ENCODE measurements at regions not wholly inside any gene's neighbourhood (a gene's known extent, or its start where the extent isn't known, plus 50 kb on each side); places are given as distances from the start of the nearest gene placed in this dataset.

- peak; percentile 97 for TF ChIP-seq SOX6 (IDR thresholded peaks at IDR 0.05)
- peak; percentile 75; the same call in 1 of the 2 replicates for TF ChIP-seq PML (IDR thresholded peaks at IDR 0.05; ENCODE audit: low read length)
- TF ChIP-seq POLR2H (tag; IDR thresholded peaks at IDR 0.05; ENCODE audit: low read depth): no peak
- no peak for TF ChIP-seq MCM2 (IDR thresholded peaks at IDR 0.05; ENCODE audit: low read depth)
Observed at GRCh38 chr1:191582169-191582568, 576.1 kb upstream of the RGS18 start (continued).

DNA sequence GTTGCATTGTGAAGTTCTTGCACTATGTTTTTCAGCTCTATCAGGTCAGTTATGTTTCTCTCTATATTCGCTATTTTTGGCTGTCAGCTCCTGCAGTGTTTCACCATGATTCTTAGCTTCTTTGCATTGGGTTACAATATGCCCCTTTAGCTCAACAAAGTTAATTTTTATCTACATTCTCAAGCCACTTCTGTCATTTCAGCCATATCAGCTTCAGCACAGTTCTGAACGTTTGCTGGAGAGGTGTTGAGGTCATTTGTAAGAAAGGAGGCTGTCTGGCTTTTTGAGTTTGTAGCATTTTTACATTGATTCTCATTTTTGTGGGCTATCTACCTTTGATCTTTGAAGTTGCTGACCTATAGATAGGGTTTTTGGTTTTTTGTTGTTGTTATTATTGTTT, 573.2 kb upstream of the RGS18 start:
- Histone ChIP-seq H3K36me3 (ENCODE audit: control insufficient read depth, insufficient read depth, low read length) (no peaks in the 10 kb centered on the region), H3K9me1 (ENCODE audit: control insufficient read depth, insufficient read depth, low read length) (no peaks in the 10 kb centered on the region), H3K4me3 (no peak overlapping the region), H3K27me3 (ENCODE audit: control insufficient read depth in 2 of 2, insufficient read depth in 2 of 2, low read length in 2 of 2) (no peaks in the 10 kb centered on the region), H3K4me2 (ENCODE audit: insufficient read depth, low read length) (no peak overlapping the region), H3K9me3 (replicated peaks; ENCODE audit: control insufficient read depth, insufficient read depth, low read depth, low read length) (no peaks in the 10 kb centered on the region), H3K79me2 (ENCODE audit: control insufficient read depth, insufficient read depth, low read length) (no peaks in the 10 kb centered on the region), H4K20me1 (replicated peaks; ENCODE audit: control insufficient read depth, insufficient read depth, low read length) (no peaks in the 10 kb centered on the region), H2AFZ (ENCODE audit: low read depth, low read length) (peak overlapping the region; percentile 44), H3K9ac (ENCODE audit: insufficient read depth in 1 of 2, low read depth in 2 of 2, low read length in 2 of 2) (no peak overlapping the region), H3K27ac (ENCODE audit: extremely low read depth, low read depth, low read length) (no peak overlapping the region), H3K4me1 (replicated peaks in 1 of 2; ENCODE audit: control insufficient read depth in 2 of 2, insufficient read depth in 2 of 2, low read length in 2 of 2) (peaks cover 0 to 6% of the 10 kb centered on the region in 2 experiments; a peak in 2 of 5 replicates)
- TF ChIP-seq THAP7 (CRISPR knock-in tag; IDR thresholded peaks at IDR 0.05) (no peak), TAL1 (IDR thresholded peaks at IDR 0.05) (peak; percentile 44; the same call in 1 of the 2 replicates), POLR2AphosphoS5 (IDR thresholded peaks at IDR 0.05; ENCODE audit: control insufficient read depth, insufficient read depth, low read depth, low read length) (0 out of 2 replicates have a peak, but pooled peaks have one; percentile 18), TEAD4 (IDR thresholded peaks at IDR 0.05; ENCODE audit: low read length) (peak; percentile 67), TEAD4 (CRISPR knock-in tag; IDR thresholded peaks at IDR 0.05; ENCODE audit: borderline replicate concordance) (no peak), CBFA2T3 (IDR thresholded peaks at IDR 0.05) (peak; percentile 72), TCF3 (CRISPR knock-in tag; IDR thresholded peaks at IDR 0.05) (peak; percentile 42; the same call in 1 of the 2 replicates), GABPB1 (CRISPR knock-in tag; IDR thresholded peaks at IDR 0.05) (no peak), CBFA2T2 (conservative IDR thresholded peaks at IDR 0.05) (peak; percentile 27; the same call in 1 of the 2 replicates), ARID1B (IDR thresholded peaks at IDR 0.05) (peak; percentile 43)
- TF ChIP-seq, protein P1, sequence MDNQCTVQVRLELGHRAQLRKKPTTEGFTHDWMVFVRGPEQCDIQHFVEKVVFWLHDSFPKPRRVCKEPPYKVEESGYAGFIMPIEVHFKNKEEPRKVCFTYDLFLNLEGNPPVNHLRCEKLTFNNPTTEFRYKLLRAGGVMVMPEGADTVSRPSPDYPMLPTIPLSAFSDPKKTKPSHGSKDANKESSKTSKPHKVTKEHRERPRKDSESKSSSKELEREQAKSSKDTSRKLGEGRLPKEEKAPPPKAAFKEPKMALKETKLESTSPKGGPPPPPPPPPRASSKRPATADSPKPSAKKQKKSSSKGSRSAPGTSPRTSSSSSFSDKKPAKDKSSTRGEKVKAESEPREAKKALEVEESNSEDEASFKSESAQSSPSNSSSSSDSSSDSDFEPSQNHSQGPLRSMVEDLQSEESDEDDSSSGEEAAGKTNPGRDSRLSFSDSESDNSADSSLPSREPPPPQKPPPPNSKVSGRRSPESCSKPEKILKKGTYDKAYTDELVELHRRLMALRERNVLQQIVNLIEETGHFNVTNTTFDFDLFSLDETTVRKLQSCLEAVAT (IDR thresholded peaks at IDR 0.05): no peak
- intact Hi-C loops (cut with micrococcal nuclease): no loop called here
- BruUV-seq (replicated peaks): no TSS peak
- CTCF ChIA-PET (ENCODE audit: low intra/inter-chr PET ratio): no interaction called here
- WGBS (ENCODE audit: insufficient coverage, low coverage, missing lambda C conversion rate): 5% methylated on average over 2 of the region's 2 CpGs
- no peak for FAIRE-seq
- in situ Hi-C loops (cut with MboI): no loop called here
- ATAC-seq: peak; percentile 65
- POLR2A ChIA-PET: no interaction called here
- peak in 1 of 4 experiments; percentile 24 for DNase-seq (ENCODE audit: extremely low read depth in 1 of 4, low spot score in 3 of 4)
